ENCODE measurements at regions not wholly inside any gene's neighbourhood (a gene's known extent, or its start where the extent isn't known, plus 50 kb on each side); places are given as distances from the start of the nearest gene placed in this dataset.

DNA sequence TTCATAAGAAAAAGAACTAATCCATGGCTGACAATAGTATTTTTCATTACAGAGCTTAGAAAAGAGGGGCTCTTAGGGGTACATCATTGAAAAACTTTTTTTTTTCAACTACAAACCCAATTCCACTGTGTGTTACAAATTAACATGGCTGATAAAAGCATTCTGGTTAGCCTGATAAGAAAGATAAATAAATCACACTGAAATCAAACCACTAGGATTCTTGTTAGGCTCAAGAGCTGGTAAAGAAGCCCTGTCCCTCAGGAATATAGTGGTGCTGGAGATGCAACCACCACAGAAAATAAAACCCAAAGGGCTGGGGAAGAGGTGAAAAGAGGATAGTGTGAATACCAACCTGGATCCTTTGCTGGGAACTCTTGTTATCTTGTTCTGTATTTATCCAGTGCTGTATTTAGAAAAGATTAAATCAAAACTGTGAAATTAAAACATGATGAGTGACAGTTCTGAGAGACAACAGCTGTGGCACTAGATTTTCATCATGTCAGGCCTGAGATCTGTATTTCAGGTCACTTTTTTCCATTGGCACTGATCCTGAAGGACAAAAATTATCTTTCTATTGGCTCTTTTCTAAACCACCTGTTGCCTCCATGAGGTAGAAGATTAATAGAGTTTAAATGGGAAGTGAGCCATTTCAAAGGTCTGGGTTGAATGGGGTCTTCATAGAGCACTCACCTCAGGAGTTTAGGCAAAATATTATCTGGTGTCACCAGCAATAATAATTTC lies 118.6 kb downstream of the ARRDC3 start:
- Mint-ChIP-seq H3K9me3 (ENCODE audit: unreplicated experiment) (no peaks in the 10 kb centered on the region), H3K27me3 (ENCODE audit: unreplicated experiment) (no peaks in the 10 kb centered on the region), H3K36me3 (ENCODE audit: low read depth, unreplicated experiment) (no peaks in the 10 kb centered on the region), H3K4me1 (ENCODE audit: unreplicated experiment) (peaks cover 3% of the 10 kb centered on the region), H3K4me3 (ENCODE audit: unreplicated experiment) (no peak overlapping the region), H3K27ac (ENCODE audit: unreplicated experiment) (no peak overlapping the region)
- no peak for DNase-seq (ENCODE audit: low spot score)
- TF ChIP-seq, protein P1, sequence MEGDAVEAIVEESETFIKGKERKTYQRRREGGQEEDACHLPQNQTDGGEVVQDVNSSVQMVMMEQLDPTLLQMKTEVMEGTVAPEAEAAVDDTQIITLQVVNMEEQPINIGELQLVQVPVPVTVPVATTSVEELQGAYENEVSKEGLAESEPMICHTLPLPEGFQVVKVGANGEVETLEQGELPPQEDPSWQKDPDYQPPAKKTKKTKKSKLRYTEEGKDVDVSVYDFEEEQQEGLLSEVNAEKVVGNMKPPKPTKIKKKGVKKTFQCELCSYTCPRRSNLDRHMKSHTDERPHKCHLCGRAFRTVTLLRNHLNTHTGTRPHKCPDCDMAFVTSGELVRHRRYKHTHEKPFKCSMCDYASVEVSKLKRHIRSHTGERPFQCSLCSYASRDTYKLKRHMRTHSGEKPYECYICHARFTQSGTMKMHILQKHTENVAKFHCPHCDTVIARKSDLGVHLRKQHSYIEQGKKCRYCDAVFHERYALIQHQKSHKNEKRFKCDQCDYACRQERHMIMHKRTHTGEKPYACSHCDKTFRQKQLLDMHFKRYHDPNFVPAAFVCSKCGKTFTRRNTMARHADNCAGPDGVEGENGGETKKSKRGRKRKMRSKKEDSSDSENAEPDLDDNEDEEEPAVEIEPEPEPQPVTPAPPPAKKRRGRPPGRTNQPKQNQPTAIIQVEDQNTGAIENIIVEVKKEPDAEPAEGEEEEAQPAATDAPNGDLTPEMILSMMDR (IDR thresholded peaks at IDR 0.05; ENCODE audit: unreplicated experiment), result no peak

DNA sequence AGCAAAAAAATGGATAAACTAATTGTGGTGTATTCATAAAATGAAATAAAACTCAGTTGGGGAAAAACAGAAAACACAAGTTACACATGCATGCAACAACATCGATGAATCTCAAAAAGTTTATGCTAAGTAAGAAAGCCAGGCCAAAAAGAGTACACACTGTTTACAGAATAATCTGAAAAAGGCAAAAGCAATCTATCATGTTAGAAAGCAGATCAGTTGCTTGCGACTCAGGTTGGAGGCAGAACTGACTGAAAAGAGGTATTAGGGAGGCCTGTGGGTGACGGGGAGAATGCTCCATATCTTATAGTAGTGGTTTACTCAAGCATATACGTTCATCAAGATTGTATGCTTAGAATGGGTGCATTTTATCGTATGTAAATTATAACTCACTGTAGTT lies 119.2 kb downstream of the ARRDC3 start:
- Mint-ChIP-seq H3K9me3 (ENCODE audit: unreplicated experiment) (no peaks in the 10 kb centered on the region), H3K4me1 (ENCODE audit: unreplicated experiment) (peaks cover 2% of the 10 kb centered on the region), H3K27me3 (ENCODE audit: unreplicated experiment) (no peaks in the 10 kb centered on the region), H3K4me3 (ENCODE audit: unreplicated experiment) (no peak overlapping the region), H3K36me3 (ENCODE audit: low read depth, unreplicated experiment) (no peaks in the 10 kb centered on the region), H3K27ac (ENCODE audit: unreplicated experiment) (no peak overlapping the region)
- DNase-seq (ENCODE audit: low spot score), result no peak
- TF ChIP-seq, protein P1 (IDR thresholded peaks at IDR 0.05; ENCODE audit: unreplicated experiment), result no peak

DNA sequence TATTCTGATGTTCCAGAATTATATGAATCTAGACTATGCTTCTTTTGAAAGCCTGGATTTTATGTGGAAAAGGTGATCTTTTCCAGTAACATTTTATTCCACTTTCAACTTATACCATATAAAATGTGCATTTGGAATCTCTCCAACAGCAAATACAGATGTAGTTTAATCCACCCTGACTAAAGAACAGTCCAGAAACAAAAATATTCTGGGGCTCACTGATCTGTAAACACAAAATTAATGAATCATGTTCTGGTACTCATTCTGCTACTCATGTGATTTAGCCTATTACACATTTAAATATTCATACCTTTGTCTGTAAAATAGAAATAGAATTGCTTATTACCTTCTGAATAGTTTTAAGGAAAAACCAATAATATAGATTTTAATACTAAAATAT lies 125.8 kb downstream of the ARRDC3 start:
- Mint-ChIP-seq H3K27me3 (ENCODE audit: unreplicated experiment) (no peaks in the 10 kb centered on the region), H3K27ac (ENCODE audit: unreplicated experiment) (no peak overlapping the region), H3K9me3 (ENCODE audit: unreplicated experiment) (no peaks in the 10 kb centered on the region), H3K4me3 (ENCODE audit: unreplicated experiment) (no peak overlapping the region), H3K4me1 (ENCODE audit: unreplicated experiment) (no peaks in the 10 kb centered on the region), H3K36me3 (ENCODE audit: low read depth, unreplicated experiment) (no peaks in the 10 kb centered on the region)
- no peak for DNase-seq (ENCODE audit: low spot score)
- TF ChIP-seq, protein P1 (IDR thresholded peaks at IDR 0.05; ENCODE audit: unreplicated experiment), result no peak

DNA sequence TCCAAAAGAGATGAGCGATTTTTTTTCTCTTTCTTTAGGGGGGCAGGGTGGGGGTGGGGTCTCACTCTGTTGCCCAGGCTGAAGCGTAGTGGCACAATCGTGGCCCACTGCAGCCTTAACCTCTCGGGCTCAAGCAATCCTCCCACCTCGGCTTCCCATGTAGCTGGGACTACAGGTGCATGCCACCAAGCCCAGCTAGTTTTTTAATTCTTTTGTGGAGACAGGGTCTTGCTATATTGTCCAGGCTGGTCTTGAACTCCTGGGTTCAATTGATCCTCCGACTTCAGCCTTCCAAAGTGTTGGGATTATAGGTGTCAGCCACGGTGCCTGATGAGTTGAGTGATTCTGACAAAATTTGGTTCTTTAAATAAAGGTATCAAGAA lies 127.0 kb downstream of the ARRDC3 start:
- DNase-seq (ENCODE audit: low spot score), result no peak
- no peaks in the 10 kb centered on the region for H3K36me3 Mint-ChIP-seq (ENCODE audit: low read depth, unreplicated experiment)

More for the DNA sequence above, 127.0 kb downstream of the ARRDC3 start:
- H3K27me3 Mint-ChIP-seq (ENCODE audit: unreplicated experiment), result no peaks in the 10 kb centered on the region
- no peak overlapping the region for H3K27ac Mint-ChIP-seq (ENCODE audit: unreplicated experiment)
- no peaks in the 10 kb centered on the region for H3K9me3 Mint-ChIP-seq (ENCODE audit: unreplicated experiment)
- no peaks in the 10 kb centered on the region for H3K4me1 Mint-ChIP-seq (ENCODE audit: unreplicated experiment)
- no peak overlapping the region for H3K4me3 Mint-ChIP-seq (ENCODE audit: unreplicated experiment)
- TF ChIP-seq, protein P1 (IDR thresholded peaks at IDR 0.05; ENCODE audit: unreplicated experiment), result no peak
